ENCODE measurements at regions not wholly inside any gene's neighbourhood (a gene's known extent, or its start where the extent isn't known, plus 50 kb on each side); places are given as distances from the start of the nearest gene placed in this dataset.

DNA sequence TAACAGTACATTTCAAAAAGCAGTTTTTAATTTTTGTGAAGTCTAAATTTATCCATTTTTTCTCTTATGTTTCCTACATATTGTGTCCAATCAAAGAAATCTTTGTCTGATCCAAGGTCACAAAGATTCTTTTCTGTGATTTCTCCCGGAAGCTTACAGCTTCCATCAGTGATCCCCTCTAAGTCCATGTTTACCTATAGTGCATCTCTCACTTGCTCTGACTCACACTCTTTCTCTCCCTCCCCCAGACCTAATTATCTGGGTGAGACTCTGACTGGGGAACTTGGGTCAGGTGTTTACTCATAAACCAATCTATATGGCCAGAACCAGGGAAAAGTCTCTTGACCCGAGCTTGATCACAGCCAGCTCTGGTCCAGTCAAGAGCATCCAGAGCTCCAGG is 224.4 kb downstream of the SPTSSA start:
- no peak for TF ChIP-seq SUZ12 (IDR thresholded peaks at IDR 0.05; ENCODE audit: extremely low read depth, insufficient read depth, insufficient read length)
- TF ChIP-seq ZNF274 (IDR thresholded peaks at IDR 0.05; ENCODE audit: low read depth, low read length) = no peak

Data from NT2/D1 (cell line).